ENCODE measurements at regions not wholly inside any gene's neighbourhood (a gene's known extent, or its start where the extent isn't known, plus 50 kb on each side); places are given as distances from the start of the nearest gene placed in this dataset.
"Not testable (repeated sequence)": the region's sequence is repeated elsewhere in the genome, so short reads cannot be mapped to it uniquely, and the experiment has no call there.

GRCh38 chr12:85425926-85426325 lies 145.9 kb downstream of the ALX1 start:
- no peak for FAIRE-seq

GRCh38 chr12:85433148-85433547 lies 153.1 kb downstream of the ALX1 start:
- not testable (repeated sequence) for FAIRE-seq

GRCh38 chr12:85440271-85440670 lies 160.3 kb downstream of the ALX1 start:
- no peak for FAIRE-seq

- FAIRE-seq, result no peak
Observed at GRCh38 chr12:85441025-85441424, 161.0 kb downstream of the ALX1 start.

- FAIRE-seq, result no peak
Observed at GRCh38 chr12:85441741-85442140, 161.7 kb downstream of the ALX1 start.

- no peak for FAIRE-seq
Observed at GRCh38 chr12:85445060-85445938, 165.3 kb downstream of the ALX1 start.

GRCh38 chr12:85448031-85448430 lies 168.0 kb downstream of the ALX1 start:
- no peak for FAIRE-seq

- peak; percentile 96 for FAIRE-seq
Observed at GRCh38 chr12:85448548-85449139, 168.6 kb downstream of the ALX1 start.

GRCh38 chr12:85457016-85457415 lies 177.0 kb downstream of the ALX1 start:
- FAIRE-seq, result no peak

GRCh38 chr12:85461127-85461526 lies 181.1 kb downstream of the ALX1 start:
- no peak for FAIRE-seq

GRCh38 chr12:85462888-85463287 lies 182.9 kb downstream of the ALX1 start:
- FAIRE-seq, result no peak

GRCh38 chr12:85466890-85467289 lies 186.9 kb downstream of the ALX1 start:
- no peak for FAIRE-seq

- FAIRE-seq, result peak; percentile 88
Observed at GRCh38 chr12:85468356-85469157, 188.5 kb downstream of the ALX1 start.

- FAIRE-seq, result not testable (repeated sequence)
Observed at GRCh38 chr12:85469158-85470086, 189.4 kb downstream of the ALX1 start.

- FAIRE-seq, result not testable (repeated sequence)
Observed at GRCh38 chr12:85475277-85475676, 195.3 kb downstream of the ALX1 start.

GRCh38 chr12:85476756-85477155 lies 196.7 kb downstream of the ALX1 start:
- no peak for FAIRE-seq

GRCh38 chr12:85484387-85484786 lies 204.4 kb downstream of the ALX1 start:
- FAIRE-seq, result no peak

GRCh38 chr12:85489194-85489593 lies 209.2 kb downstream of the ALX1 start:
- no peak for FAIRE-seq

GRCh38 chr12:85504164-85504563 lies 224.1 kb downstream of the ALX1 start:
- peak; percentile 5 for FAIRE-seq

GRCh38 chr12:85504624-85505023 lies 224.6 kb downstream of the ALX1 start:
- no peak for FAIRE-seq

- no peak for FAIRE-seq
Observed at GRCh38 chr12:85507456-85507855, 227.4 kb downstream of the ALX1 start.

Data from islet of Langerhans (tissue), 1 donor.